Stimulated activated CD4-positive, alpha-beta T cell treated with anti-CD3 and anti-CD28 coated beads, Interleukin-4, amount 100 ng/mL, for 24 hours (primary cell): ENCODE measurements at regions not wholly inside any gene's neighbourhood (a gene's known extent, or its start where the extent isn't known, plus 50 kb on each side); places are given as distances from the start of the nearest gene placed in this dataset.
"Not testable (repeated sequence)": the region's sequence is repeated elsewhere in the genome, so short reads cannot be mapped to it uniquely, and the experiment has no call there.

Experiments used
- DNase-seq: peaks from one replicate; pipeline ENCODE4 v3.0.0-alpha.2; 2020

GRCh38 chr12:86496595-86496994, 240.4 kb upstream of the MGAT4C start:
- DNase-seq: no peak

- no peak for DNase-seq
These were observed 228.3 kb upstream of the MGAT4C start for GRCh38 chr12:86484473-86484872.

GRCh38 chr12:86473231-86473630, 217.0 kb upstream of the MGAT4C start:
- no peak for DNase-seq

GRCh38 chr12:86456776-86457175, 200.6 kb upstream of the MGAT4C start:
- DNase-seq: no peak

- DNase-seq: no peak
These were observed 200.1 kb upstream of the MGAT4C start for GRCh38 chr12:86456241-86456640.

GRCh38 chr12:86445356-86445755, 189.2 kb upstream of the MGAT4C start:
- DNase-seq: no peak

- DNase-seq: no peak
These were observed 178.9 kb upstream of the MGAT4C start for GRCh38 chr12:86435053-86435452.

- no peak for DNase-seq
These were observed 173.6 kb upstream of the MGAT4C start for GRCh38 chr12:86429824-86430223.

- no peak for DNase-seq
These were observed 165.1 kb upstream of the MGAT4C start for GRCh38 chr12:86421333-86421732.

- DNase-seq: no peak
These were observed 158.0 kb upstream of the MGAT4C start for GRCh38 chr12:86414201-86414600.

GRCh38 chr12:86411710-86412109, 155.5 kb upstream of the MGAT4C start:
- no peak for DNase-seq

GRCh38 chr12:86407620-86408208, 151.5 kb upstream of the MGAT4C start:
- no peak for DNase-seq

- no peak for DNase-seq
These were observed 133.8 kb upstream of the MGAT4C start for GRCh38 chr12:86389949-86390348.

- no peak for DNase-seq
These were observed 131.5 kb upstream of the MGAT4C start for GRCh38 chr12:86387591-86388145.

- DNase-seq: not testable (repeated sequence)
These were observed 127.6 kb upstream of the MGAT4C start for GRCh38 chr12:86383759-86384158.

- DNase-seq: no peak
These were observed 123.1 kb upstream of the MGAT4C start for GRCh38 chr12:86379337-86379736.

GRCh38 chr12:86376052-86376451, 119.9 kb upstream of the MGAT4C start:
- DNase-seq: no peak

GRCh38 chr12:86373813-86374212, 117.6 kb upstream of the MGAT4C start:
- no peak for DNase-seq

GRCh38 chr12:86367137-86367536, 110.9 kb upstream of the MGAT4C start:
- DNase-seq: no peak

GRCh38 chr12:86349196-86349595, 93.0 kb upstream of the MGAT4C start:
- DNase-seq: no peak

- no peak for DNase-seq
These were observed 77.8 kb upstream of the MGAT4C start for GRCh38 chr12:86333955-86334522.

- DNase-seq: no peak
These were observed 75.3 kb upstream of the MGAT4C start for GRCh38 chr12:86331457-86331856.

- DNase-seq: no peak
These were observed 74.8 kb upstream of the MGAT4C start for GRCh38 chr12:86331012-86331411.

- DNase-seq: no peak
These were observed 56.0 kb upstream of the MGAT4C start for GRCh38 chr12:86312232-86312631.
